Astrocyte of the spinal cord (primary cell): ENCODE measurements at regions not wholly inside any gene's neighbourhood (a gene's known extent, or its start where the extent isn't known, plus 50 kb on each side); places are given as distances from the start of the nearest gene placed in this dataset.

Source experiments
- DNase-seq: peaks from one replicate; pipeline ENCODE4 v3.0.0; 2011; ENCODE audit warnings: low read depth, low spot score
- H3K4me3 ChIP-seq: 2 replicates; pipeline ENCODE4 v1.5.1; 2011; ENCODE audit warnings: low read depth, mild to moderate bottlenecking, low read length, moderate library complexity
- in situ Hi-C: cut with HindIII; loops from 2 replicates; pipeline ENCODE4 v1.10.0; 2017; ENCODE audit warnings: low sequenced_read_pairs
- TF ChIP-seq, protein P1 (sequence below): IDR thresholded peaks from 2 replicates; pipeline ENCODE4 v1.5.1; 2012; ENCODE audit warnings: low read depth, mild to moderate bottlenecking, low read length, inconsistent platforms

DNA sequence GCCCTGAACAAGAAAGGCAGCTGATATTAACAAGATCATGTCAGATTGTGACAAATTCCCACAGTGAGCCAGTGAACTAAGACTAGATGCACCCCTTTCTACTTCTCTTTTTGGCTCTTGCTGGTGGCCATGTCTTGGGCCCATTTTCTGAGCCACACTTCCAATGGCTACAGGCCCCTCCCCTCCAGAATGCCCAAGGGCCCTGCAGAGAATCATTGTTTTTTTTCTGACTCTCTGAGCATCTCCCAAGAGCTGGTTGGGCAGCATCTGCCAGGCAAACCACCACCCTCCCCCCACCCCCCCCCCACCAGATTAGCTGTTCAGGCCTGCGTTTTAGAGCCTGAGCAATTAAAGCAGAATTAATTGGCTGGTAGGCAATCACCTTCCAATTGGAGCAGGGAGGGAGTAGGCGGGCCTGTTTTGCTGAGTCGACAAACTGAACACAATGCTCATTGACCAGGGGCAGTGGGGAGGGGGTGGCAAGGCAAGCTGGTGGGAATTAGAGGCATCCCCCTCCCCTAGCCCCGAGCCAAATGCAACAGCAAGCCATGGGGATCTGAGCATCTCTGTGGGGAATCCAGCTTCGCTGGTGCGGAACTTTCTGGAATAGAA lies 541.4 kb downstream of the MN1 start:
- in situ Hi-C loops = no loop called here
- no peak overlapping the region for H3K4me3 ChIP-seq
- DNase-seq = no peak
- TF ChIP-seq, protein P1, sequence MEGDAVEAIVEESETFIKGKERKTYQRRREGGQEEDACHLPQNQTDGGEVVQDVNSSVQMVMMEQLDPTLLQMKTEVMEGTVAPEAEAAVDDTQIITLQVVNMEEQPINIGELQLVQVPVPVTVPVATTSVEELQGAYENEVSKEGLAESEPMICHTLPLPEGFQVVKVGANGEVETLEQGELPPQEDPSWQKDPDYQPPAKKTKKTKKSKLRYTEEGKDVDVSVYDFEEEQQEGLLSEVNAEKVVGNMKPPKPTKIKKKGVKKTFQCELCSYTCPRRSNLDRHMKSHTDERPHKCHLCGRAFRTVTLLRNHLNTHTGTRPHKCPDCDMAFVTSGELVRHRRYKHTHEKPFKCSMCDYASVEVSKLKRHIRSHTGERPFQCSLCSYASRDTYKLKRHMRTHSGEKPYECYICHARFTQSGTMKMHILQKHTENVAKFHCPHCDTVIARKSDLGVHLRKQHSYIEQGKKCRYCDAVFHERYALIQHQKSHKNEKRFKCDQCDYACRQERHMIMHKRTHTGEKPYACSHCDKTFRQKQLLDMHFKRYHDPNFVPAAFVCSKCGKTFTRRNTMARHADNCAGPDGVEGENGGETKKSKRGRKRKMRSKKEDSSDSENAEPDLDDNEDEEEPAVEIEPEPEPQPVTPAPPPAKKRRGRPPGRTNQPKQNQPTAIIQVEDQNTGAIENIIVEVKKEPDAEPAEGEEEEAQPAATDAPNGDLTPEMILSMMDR = no peak

DNA sequence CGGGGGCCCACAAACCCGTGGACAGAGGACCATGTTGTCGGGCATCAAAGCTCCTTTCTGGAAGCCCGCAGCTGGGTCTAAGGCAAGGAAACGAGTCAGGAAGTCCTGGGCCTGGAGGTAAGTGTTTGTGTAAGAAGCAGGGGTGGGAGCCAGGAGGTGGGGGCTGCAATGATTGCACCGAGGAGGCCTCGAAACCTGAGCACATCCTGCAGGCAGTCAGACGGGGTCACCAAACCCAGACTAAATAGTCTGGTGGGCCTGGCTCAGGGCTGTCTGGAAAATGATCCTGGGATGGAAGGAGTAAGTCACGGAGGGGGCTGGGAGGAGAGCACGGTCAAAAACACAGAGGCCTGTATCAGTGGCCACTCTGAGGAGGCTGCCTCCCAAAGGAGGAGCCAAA lies 539.2 kb downstream of the MN1 start:
- in situ Hi-C loops = no loop called here
- TF ChIP-seq, protein P1 = no peak

DNA sequence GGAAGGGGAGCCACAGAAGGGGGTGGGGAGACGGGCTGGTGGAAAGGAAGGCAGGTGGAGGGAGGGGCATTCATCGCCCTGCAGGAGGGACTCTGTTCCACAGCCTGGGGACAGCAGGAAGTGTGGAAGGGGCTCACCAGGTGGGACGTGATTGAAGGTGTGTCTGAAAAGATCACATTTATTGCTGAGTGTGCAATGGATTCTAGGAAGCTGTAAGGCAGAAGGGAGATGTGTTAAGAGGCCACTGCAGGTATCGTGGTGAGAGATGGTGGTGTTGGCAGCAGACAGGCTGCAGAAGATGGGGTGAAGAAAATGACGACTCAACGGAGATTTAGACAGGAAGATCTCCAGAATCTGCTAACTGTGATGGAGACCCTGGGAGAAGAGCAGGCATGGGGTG lies 537.4 kb downstream of the MN1 start:
- H3K4me3 ChIP-seq = no peak overlapping the region
- TF ChIP-seq, protein P1 = no peak
- in situ Hi-C loops = no loop called here
- DNase-seq = no peak

More for the DNA sequence above, 539.2 kb downstream of the MN1 start:
- no peak overlapping the region for H3K4me3 ChIP-seq
- peak; percentile 28 for DNase-seq

DNA sequence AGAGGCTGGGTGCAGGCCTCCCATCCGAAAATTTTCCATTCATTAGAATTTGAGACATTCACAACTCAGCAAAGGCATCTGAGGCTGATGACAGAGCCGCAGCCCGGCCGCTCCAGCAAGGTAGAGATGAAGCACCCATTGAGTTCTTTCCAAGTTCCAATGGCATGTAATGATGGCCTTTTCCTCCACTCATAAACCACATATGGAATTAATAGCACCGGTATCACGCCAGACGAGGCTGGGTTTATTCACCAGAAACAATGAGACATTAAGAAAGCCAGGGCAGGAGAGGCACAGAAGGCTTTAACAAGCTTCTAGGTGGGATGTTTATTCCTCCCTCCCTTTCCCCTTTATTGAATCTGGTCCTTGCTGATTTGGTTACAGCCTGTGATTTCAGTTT lies 534.4 kb downstream of the MN1 start:
- in situ Hi-C loops = no loop called here
- no peak for DNase-seq
- no peak overlapping the region for H3K4me3 ChIP-seq
- TF ChIP-seq, protein P1 = no peak

DNA sequence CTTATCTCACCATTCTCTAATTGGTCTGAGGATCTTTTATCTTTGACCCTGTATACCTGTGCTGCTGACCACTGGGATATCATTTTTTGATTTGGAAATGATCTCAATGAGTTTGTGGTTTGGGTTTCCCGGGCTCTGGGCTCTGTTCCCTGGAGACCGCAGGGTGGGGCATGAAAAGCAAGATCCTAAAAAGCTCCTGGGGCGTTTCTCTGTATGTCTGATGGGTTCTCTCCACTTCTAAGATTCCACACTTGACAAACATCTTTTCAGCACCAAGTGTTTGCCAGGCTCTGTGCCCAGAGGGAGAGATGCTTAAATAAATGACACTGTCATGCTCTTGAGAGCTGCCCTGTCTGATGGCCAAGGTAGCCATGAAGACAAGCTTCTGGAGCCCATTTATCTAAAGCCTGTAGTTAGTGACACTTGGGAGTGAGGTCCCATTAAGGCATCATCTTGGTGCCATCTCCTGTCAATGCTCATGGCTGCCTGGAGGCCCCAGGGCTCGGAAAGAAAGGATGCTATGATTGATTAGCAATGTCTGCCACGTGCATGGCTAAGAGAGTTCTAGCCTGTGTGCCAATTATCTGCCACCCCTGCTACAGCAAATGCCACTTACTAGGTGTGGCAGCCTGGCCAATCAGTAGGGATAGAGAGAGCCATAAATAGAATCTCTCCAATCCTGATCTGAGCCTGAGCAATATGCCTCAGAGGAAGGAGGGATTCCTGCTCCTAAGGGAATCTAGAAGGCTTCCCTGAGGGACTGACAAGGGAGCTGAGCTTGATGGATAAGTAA lies 531.6 kb downstream of the MN1 start:
- no peak overlapping the region for H3K4me3 ChIP-seq
- no peak for DNase-seq
- TF ChIP-seq, protein P1 = no peak
- in situ Hi-C loops = no loop called here

DNA sequence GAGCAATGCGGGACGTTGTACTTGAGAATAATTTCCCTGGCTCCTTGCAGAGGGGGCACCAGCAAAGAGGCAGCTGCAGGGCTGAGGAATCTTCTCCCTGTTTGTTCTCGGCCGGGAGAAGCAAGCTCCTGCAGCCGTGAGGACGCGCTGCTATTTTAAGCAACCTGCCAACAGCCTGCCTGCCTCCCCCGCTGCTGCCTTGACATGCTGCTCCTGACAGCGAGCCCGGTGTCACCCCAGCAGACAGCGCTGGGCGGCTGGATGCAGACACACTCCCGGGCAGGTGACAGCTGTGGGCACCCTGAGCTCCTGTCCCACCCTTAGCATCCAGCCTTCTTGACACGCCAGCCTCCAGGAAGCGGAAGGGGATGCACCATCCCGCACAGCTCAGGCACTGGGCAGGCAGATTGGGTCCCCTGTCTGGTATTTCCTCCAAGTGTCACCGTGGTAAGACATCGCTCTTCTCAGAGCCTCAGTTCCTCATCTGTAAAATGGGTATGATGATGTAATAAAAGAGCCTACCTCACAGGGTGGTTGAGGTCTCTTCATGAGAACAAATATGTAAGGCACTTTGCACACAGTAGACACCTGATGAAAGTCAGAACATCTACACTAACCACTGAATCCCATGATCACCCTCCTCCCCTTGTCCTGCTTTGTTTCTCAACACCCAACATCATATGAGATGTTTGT lies 530.6 kb downstream of the MN1 start:
- in situ Hi-C loops = no loop called here
- TF ChIP-seq, protein P1 = no peak
- DNase-seq = no peak
- no peak overlapping the region for H3K4me3 ChIP-seq
